ENCODE measurements at regions not wholly inside any gene's neighbourhood (a gene's known extent, or its start where the extent isn't known, plus 50 kb on each side); places are given as distances from the start of the nearest gene placed in this dataset.
"Not testable (repeated sequence)": the region's sequence is repeated elsewhere in the genome, so short reads cannot be mapped to it uniquely, and the experiment has no call there.

- H3K4ac ChIP-seq (replicated peaks; ENCODE audit: insufficient read length, low read depth, low read length); POLR2A ChIA-PET (ENCODE audit: partially characterized antibody); H3K14ac ChIP-seq (ENCODE audit: insufficient read length); H2BK15ac ChIP-seq (ENCODE audit: low read length); H3K4me2 ChIP-seq (ENCODE audit: insufficient read depth in 1 of 2, low read depth in 2 of 2, low read length in 2 of 2); H2BK120ac ChIP-seq (replicated peaks; ENCODE audit: low read depth, low read length); H3K79me2 ChIP-seq (ENCODE audit: control insufficient read depth in 1 of 2, insufficient read depth in 2 of 2, low read length in 2 of 2); H2AFZ ChIP-seq (ENCODE audit: low read length); H2BK20ac ChIP-seq (ENCODE audit: low read length); DNase-seq (ENCODE audit: low read depth in 1 of 2, low spot score in 2 of 2); H3K23ac ChIP-seq (ENCODE audit: insufficient read length); H3K56ac ChIP-seq (replicated peaks; ENCODE audit: insufficient read length, low read depth, low read length); H3K27ac ChIP-seq (ENCODE audit: low read depth, low read length); H3K4me1 ChIP-seq (replicated peaks in 1 of 4; ENCODE audit: control insufficient read depth in 3 of 4, insufficient read depth in 4 of 4, low read length in 3 of 4); H3K9me3 ChIP-seq (ENCODE audit: insufficient read depth in 2 of 2, low read depth in 1 of 2, low read length in 1 of 2); H3K18ac ChIP-seq (ENCODE audit: extremely low read depth, low read length); H2BK5ac ChIP-seq (ENCODE audit: low read depth, low read length); H3K27me3 ChIP-seq (replicated peaks in 1 of 4; ENCODE audit: control insufficient read depth in 3 of 4, extremely low read depth in 1 of 4, insufficient read depth in 3 of 4, low read length in 3 of 4); FAIRE-seq; H3K9ac ChIP-seq (replicated peaks in 1 of 4; ENCODE audit: extremely low read depth in 1 of 4, low read depth in 3 of 4, low read length in 3 of 4); H4K8ac ChIP-seq (ENCODE audit: extremely low read depth, insufficient read depth, low read length); H4K20me1 ChIP-seq (replicated peaks in 1 of 2; ENCODE audit: control insufficient read depth in 1 of 2, insufficient read depth in 2 of 2, low read length in 2 of 2); H3K23me2 ChIP-seq (ENCODE audit: low read depth, low read length); H4K5ac ChIP-seq (ENCODE audit: insufficient read length, low read depth, low read length); CTCF ChIA-PET (ENCODE audit: partially characterized antibody); H3K79me1 ChIP-seq (ENCODE audit: low read depth, low read length); H2BK12ac ChIP-seq (ENCODE audit: low read depth, low read length); H3K4me3 ChIP-seq (ENCODE audit: extremely low read depth in 1 of 4, insufficient read depth in 2 of 4, low read depth in 3 of 4, low read length in 4 of 4); H3K36me3 ChIP-seq (ENCODE audit: control insufficient read depth in 2 of 4, insufficient read depth in 4 of 4, low read length in 3 of 4); H4K91ac ChIP-seq (replicated peaks; ENCODE audit: insufficient read length, low read length); H2AK5ac ChIP-seq (ENCODE audit: low read depth, low read length): not testable (repeated sequence)
- WGBS, 2 experiments (ENCODE audit: extremely low coverage in 1 of 2, insufficient coverage in 1 of 2, insufficient read length in 1 of 2, insufficient replicate concordance in 2 of 2, low coverage in 1 of 2, low lambda C conversion rate in 2 of 2, missing lambda C conversion rate in 1 of 2): 94% methylated on average over 5 of the region's 5 CpGs; no CpG with 5 or more reads in 1 of the 2 experiments
These were observed 64.3 kb upstream of the ANKRD10 start for GRCh38 chr13:110979149-110979548.

All from H1 (cell line).